Forelimb muscle (tissue), 1 donor: ENCODE measurements at regions not wholly inside any gene's neighbourhood (a gene's known extent, or its start where the extent isn't known, plus 50 kb on each side); places are given as distances from the start of the nearest gene placed in this dataset.
"Not testable (repeated sequence)": the region's sequence is repeated elsewhere in the genome, so short reads cannot be mapped to it uniquely, and the experiment has no call there.

Source experiments
- DNase-seq: peaks from one replicate; pipeline ENCODE4 v3.0.0-alpha.2; 2013; ENCODE audit warnings: low read depth

DNA sequence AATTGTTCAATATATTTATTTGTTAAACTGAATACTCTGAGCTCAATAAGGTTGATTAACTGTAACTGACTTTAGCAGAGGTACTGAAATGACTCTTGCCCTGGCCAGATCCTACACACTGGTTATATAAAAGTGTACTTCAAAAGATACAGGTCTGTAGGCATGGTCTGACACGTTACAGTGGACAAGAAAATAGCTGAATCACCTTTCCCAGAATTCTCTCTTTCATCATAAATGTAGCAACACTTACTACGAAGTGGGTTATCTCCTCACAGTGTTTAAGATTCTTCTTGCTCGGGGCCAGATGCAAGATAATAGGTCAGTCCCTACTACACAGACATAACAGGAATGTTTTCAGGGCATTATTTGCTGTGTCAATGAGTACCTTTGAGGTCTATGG, 107.0 kb upstream of the ZC3H15 start:
- DNase-seq = no peak

DNA sequence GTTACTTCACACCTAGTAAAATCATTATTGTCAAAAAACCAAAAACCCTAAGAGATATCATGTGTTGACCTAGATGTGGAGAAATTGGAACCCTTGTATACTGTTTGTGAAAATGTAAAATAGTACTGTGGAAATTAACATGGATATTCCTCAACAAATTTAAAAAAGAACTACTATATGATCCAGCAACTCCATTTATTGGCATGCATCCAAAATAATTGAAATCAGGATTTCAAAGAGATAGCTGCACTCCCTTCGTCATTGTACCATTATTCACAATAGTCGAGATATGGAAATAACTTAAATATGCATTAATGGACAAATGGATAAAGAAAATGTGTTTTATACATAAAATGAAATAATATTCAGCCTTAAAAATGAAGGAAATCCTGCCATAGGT, 105.3 kb upstream of the ZC3H15 start:
- DNase-seq = no peak

DNA sequence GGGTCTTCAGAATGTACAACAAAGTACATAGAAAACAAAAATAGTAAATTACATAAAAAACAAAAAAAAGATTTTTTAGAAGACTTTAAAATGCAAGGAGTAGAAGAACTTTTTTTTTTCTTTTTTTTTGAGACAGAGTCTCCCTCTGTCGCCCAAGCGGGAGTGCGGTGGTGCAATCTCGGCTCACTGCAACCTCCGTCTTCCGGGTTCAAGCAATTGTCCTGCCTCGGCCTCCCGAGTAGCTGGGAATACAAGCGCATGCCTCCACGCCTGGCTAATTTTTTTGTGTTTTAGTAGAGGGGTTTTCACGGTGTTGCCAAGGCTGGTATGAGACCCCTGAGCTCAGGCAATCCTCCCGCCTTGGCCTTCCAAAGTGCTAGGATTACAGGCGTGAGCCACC, 104.5 kb upstream of the ZC3H15 start:
- DNase-seq = no peak

DNA sequence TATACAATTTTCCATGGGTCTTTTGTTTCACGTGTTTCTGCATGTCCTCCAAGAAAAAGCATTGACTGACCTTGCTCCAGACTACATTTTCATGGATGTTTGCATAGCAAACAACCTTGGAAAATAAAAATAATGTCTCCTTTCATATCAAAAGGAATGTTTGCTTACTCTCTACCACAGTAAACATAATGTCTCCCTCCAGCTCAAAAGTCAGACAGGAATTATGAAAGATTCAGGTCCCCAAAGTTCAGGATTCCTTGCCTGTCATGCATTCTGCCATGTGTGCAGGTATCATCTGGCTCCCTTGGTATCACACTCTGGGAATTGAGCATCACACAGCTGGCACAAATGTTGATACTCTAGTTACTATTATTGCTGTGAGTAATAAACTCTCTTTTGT, 103.1 kb upstream of the ZC3H15 start:
- DNase-seq = no peak

DNA sequence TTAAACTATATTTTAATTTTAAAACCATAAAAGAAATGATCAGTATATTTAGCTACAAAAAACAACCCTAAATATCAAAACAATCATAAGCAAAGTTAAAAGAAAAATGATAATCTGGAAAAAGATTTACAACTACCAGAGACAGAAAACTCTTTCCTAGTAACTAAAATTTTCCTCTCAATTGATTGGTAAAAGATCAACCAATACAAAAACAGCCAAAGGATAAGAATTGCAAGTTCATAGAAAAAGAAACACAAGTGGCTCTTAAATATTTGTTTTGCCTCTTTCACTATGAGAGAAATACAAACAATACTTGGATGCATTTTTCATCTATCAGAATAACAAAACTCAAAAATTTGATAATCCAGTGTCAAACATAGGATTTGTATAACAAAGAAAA, 101.8 kb upstream of the ZC3H15 start:
- DNase-seq = no peak

DNA sequence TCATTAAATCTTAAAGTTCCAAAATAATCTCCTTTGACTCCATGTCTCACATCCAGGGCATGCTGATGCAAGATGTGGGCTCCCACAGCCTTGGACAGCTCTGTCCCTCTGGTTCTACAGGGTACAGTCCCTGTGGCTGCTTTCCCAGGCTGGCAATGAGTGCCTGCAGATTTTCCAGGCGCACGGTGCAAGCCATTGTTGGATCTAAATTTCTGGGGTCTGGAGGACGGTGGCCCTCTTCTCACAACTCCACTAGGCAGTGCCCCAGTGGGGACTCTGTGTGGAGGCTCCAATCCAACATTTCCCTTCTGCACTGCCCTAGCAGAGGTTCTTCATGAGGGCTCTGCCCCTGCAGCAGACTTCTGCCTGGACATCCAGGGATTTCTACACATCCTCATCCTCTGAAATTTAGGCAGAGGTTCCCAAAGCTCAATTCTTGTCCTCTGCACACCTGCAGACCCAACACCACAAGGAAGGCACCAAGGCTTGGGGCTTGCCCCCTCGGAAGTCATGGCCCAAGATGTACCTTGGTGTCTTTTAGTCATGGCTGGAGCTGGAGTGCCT, 100.3 kb upstream of the ZC3H15 start:
- not testable (repeated sequence) for DNase-seq

DNA sequence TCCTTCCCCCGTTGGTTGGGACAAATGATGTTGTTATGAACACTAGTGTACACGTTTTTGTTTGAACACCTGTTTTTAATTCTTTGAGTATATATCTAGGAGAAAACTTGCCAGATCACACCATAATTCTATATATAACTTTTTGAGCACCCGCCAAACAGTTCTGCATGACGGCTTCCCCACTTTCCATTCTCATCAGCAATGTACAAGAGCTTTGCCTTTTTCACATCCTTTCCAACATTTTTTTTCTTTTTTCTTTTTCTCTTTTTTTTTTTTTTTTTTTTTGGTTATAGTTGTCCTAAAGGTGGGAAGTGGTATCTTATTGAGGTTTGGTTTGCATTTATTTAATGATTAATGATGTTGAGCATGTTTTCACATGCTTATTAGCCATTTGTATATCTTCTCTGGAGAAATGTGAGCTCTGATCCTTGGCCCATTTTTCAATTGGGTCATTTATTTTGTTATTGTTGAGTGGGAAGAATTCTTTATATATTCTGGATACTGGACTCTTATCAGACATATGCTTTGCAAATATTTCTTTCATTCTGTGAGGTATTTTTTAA, 86.9 kb upstream of the ZC3H15 start:
- DNase-seq = no peak

DNA sequence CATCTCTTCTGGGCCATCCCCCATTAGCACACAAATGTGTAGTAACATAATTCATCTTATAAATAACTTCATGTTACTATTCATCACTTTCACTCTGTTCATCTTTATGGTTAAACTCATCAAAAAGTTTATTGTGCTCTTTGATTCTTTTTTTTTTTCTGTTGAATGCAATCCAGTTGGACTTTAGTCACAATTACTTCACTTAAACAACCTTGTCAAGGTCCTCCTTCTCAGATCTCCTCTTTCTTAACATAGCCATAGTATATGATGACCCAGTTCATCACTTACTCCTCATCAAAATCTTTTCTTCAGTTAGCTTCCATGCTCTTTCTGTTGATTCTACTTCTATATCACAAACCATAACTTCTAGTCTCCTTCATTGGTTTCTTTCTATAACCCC, 80.2 kb upstream of the ZC3H15 start:
- no peak for DNase-seq

DNA sequence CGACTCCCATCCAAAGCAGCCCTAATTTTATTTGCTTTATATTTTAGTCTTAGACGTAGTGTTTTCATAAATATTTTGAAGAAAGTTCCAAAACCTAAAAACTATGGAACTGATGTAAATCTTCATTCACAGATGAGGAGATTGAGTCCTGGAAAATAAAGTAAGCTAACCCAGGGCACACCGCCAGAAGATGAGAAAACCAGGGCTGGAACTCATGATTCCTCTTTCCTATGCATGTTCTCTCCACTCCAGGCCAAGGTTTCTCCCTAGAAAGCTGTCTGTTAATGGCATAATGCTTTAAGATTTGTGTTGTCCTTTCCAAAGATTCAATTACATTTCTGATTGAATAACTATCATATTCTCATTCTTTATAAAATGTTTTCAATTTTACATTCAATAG, 78.4 kb upstream of the ZC3H15 start:
- DNase-seq = peak; percentile 32

DNA sequence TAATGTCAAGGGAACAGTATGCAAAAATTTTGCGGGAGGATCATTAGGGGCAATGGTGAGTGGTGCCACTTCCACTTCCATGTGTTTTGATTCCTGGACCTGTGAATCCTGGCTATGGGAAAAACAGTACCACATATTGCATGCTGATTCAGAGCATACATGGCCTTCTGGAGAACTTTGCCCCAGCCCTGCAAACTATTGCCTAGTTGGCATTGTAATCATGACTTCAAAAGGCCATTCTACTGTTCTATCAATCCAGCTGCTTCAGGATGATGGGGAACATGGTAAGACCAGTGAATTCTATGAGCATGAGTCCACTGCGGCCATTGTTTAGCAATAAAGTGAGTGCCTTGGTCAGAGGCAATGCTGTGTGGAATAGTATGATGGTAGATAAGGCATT, 75.3 kb upstream of the ZC3H15 start:
- DNase-seq = no peak

DNA sequence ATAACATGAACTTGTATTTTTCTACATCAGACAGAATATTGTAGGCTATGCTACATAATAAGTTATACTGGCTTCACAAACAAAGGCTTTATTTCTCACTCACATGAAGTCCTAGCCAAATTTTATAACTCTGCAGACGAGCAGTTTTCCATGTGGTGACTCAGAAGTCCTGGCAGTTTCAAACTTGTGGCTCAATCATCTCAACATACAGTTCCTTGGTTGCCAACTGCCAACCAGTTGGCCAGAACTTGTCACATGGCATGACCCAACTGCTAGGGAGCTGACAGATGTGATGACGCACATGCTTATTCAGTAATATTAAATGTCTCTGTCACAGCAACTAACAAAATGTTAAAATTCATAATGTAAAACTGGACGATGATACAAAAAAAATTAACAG, 63.8 kb upstream of the ZC3H15 start:
- peak; percentile 24 for DNase-seq

DNA sequence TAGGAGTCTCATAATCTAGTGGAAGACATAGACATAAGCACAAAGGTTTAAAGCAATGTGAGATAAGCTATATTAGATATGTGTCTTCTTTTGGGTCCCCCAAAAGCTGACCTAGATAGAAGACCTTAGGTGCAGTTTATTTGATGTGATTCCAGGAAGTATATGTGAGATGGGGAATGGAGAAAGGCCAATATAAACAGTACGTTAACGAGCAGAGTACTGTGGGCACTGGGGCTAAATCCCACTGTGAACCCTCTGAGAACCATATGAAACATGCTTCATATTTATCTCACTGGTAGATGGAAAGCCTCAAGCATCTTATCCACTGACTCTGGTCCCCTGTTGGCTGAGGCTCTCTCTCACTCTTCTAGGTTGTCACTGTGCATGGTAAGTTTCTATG, 62.6 kb upstream of the ZC3H15 start:
- DNase-seq = no peak

DNA sequence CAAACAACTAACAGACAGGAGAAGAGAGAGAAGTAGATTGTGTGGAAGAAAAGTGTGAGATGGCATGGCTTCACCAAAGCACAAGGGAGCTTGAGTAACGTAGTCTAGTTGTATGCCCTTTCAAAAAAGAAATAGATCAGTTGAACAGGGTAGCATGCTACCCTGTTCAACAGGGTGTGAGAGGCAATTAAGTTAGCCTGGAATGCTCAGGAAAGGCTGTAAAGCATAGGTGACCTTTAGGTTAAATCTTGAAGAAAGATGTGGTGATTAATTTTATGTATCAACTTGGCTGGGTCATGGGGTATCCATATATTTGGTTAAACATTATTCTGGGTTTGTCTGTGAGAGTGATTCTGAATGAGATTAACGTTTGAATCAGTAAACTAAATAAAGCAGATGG, 61.8 kb upstream of the ZC3H15 start:
- no peak for DNase-seq

DNA sequence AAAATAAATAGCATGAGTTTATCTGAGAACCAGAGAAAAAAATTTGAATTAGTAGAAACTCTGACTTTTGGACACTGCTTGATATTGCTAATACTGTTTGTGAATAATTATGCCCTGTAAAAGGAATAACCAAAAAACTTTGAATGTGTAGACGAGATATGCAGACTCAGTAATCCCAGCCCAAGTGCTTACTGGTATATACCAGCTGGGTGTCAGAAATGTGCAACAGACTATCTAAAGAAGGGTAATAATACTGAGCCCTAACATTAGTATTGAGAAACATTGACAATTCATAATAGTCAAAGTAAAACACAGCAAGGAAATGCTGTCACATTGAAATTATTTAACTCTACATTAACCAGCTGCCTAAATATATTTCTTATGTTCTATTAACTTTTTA, 60.5 kb upstream of the ZC3H15 start:
- no peak for DNase-seq

DNA sequence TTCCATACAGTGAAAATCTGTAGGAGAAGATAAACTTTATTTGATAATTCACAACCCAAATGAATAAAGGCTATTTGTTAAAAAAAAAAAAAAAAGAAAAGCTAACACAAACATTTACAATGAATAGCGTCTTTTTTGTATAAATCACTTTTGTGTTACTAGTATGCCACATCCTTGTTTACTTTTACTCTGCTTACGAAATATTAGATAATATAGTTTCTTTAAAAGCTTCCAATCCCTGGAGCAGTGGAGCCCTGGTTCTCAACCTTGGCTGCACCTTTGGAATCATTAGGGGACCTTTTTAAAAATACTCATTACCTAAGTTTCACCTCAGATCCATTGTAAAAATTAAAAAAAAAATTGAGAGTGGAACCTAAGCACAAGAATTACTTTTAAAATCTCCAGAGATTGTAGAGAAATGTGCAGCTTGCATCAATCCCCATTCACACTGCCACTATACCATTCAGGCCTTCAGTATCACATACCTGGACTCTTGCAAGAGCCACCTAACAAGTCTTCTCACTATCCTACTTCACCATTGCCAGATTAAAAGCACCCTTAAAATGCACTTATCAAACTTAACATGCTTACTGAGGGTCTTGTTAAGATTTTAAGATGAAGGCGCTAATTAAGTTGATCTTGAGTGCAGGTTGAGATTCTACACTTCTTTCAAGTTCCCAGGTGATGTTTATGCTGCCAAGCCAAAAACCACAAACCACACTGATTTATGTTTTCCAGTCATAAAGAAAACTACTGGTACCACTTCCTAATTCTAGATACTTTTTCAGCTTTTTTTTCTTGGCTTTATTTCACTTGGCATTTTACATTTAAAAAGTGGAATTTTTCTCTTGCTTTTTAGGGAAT, 59.7 kb upstream of the ZC3H15 start:
- DNase-seq = no peak

DNA sequence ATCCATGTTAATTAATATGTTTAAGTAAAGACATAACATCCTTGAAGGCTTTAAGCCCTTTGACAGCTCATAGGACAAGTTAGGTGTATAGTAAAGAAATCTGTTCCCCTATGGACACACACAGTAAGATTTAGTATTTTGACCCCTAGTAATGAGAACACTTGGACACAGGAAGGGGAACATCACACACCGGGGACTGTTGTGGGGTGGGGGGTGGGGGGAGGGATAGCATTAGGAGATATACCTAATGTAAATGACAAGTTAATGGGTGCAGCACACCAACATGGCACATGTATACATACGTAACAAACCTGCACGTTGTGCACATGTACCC, 59.1 kb upstream of the ZC3H15 start:
- not testable (repeated sequence) for DNase-seq

DNA sequence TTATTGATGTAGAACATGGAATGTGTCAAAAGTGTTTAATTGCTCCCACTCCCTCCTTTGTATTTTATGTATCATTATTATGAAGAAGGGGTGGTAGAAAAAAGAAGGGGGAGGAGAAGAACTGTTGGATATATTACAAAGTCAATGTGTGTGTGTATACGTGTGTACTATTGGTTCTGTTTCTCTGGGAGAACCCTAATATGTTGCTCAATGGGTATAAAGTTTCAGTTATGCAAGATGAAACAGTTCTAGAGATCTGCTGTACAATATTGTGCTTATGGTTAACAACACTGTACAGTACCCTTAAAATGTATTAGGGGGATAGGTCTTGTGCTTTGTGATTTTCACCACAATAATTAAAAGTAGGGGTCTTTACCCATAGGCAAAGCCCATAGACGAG, 58.1 kb upstream of the ZC3H15 start:
- no peak for DNase-seq

DNA sequence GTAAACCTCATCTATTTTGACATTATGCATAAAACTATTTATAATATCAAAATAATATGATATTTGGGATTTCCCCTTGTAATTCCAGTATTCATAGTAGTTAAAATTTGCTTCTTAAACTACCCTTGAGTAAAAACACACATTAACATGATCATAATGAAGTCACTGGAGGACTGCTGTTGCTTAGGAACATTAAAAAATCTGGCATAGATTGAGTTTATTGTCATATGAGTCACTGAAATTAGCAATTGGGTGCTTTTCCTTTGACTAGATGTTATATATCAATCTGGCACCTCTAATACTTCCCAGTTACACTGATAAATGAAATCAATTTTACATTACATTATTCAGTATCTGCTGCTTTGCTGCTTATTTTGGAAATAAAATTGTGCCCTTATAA, 57.0 kb upstream of the ZC3H15 start:
- DNase-seq = no peak

DNA sequence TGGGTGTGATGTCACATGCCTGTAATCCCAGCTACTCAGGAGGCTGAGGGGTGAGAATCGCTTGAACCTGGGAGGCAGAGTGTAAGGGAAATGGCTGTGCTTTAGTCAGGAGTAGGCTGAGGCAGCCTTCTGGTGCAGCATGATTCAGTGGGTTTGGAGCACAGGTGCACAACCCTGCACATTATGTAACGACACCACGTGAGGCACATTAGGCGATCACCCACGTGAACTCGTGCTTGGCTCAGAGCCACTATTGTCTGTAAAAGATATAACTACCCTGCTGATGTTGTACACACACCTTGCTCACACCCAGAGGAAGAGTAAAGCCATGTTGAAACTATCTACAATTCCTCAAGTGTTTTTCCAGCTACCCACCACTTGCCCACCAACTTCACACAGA, 54.8 kb upstream of the ZC3H15 start:
- no peak for DNase-seq

DNA sequence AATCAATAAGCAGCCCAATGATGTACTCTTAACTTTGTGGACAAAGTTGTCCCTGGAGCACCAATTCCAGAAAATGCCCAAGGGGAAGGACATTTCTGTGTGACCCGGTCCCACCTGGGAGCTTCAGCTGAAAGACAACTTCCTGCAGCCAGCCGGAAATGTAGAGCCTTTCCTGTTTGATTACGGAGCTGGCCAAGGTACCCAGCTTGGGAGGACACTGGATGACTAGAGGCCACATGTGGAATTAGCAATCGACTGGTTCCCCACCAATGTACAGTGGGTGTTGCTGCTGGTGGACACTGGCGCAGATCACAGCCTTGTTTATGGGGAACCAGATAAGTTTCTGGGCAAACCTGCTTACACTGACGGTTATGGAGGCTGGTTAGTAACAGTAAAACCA, 53.0 kb upstream of the ZC3H15 start:
- no peak for DNase-seq

DNA sequence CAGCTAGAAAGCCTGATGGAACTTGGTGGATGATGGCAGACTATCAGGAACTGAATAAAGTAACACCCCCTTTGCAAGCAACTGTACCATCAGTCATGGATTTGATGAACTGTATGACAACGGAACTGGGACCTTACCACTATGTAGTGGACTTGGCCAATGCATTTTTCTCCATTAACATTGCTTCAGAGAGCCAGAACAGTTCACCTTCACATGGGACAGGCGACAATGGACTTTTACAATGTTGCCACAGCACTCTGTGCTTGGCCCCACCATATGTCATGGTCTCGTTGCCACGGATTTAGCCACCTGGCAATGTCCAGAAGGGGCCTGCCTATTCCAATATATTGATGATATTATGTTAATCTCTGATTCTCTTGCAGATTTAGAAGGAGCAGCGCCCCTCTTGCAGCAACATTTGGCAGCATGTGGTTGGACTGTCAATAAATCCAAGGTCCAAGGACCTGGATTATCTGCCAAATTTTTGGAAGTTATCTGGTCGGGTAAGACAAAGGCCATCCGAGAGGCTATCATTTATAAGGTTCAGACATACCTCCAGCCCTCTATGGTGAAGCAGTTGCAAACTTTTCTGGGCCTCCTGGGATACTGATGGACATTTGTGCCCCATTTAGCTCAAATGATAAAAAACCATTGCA, 52.2 kb upstream of the ZC3H15 start:
- no peak for DNase-seq
